Fibroblast of villous mesenchyme (primary cell): ENCODE measurements at regions not wholly inside any gene's neighbourhood (a gene's known extent, or its start where the extent isn't known, plus 50 kb on each side); places are given as distances from the start of the nearest gene placed in this dataset.

Source experiments
- DNase-seq: peaks from one replicate; pipeline ENCODE4 v3.0.0-alpha.2; 2010; ENCODE audit warnings: low read depth
- H3K4me3 ChIP-seq: 2 replicates; pipeline ENCODE4 v1.5.1; 2011; ENCODE audit warnings: low read depth, mild to moderate bottlenecking, low read length
- TF ChIP-seq, protein P1 (sequence below): IDR thresholded peaks from 2 replicates; pipeline ENCODE4 v1.5.1; 2012; ENCODE audit warnings: low read depth, mild to moderate bottlenecking, low read length; ENCODE audit not compliant: insufficient read depth

DNA sequence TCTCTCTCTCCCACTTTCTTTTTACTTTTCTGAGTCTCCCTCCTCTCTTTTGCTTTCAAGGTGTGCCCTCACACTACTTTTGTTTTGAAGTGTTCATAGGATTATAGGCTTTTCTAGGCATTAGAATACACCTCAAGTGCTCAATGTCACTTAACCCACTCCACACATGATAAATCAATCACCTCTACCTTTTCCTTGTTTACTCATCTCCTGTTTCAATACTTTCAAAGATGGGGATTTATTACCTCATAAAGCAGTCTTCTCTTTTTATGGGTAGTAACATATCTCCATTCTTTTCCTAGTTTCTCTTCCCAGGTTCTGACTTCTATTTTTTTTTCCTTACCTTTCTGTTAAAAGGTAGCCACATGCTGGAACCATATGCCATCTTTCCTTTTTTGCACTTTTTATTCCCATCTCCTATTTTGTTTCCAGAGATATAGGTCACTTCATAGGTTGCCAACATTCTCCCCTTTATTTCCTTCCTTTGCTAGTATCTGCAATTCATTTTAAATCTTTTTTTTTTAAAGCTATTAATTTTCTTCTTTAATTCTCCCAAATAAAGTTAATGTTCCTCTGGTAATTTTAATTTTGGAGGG lies 137.6 kb upstream of the SLC10A2 start:
- TF ChIP-seq, protein P1, sequence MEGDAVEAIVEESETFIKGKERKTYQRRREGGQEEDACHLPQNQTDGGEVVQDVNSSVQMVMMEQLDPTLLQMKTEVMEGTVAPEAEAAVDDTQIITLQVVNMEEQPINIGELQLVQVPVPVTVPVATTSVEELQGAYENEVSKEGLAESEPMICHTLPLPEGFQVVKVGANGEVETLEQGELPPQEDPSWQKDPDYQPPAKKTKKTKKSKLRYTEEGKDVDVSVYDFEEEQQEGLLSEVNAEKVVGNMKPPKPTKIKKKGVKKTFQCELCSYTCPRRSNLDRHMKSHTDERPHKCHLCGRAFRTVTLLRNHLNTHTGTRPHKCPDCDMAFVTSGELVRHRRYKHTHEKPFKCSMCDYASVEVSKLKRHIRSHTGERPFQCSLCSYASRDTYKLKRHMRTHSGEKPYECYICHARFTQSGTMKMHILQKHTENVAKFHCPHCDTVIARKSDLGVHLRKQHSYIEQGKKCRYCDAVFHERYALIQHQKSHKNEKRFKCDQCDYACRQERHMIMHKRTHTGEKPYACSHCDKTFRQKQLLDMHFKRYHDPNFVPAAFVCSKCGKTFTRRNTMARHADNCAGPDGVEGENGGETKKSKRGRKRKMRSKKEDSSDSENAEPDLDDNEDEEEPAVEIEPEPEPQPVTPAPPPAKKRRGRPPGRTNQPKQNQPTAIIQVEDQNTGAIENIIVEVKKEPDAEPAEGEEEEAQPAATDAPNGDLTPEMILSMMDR: no peak
- no peak for DNase-seq
- no peak overlapping the region for H3K4me3 ChIP-seq

DNA sequence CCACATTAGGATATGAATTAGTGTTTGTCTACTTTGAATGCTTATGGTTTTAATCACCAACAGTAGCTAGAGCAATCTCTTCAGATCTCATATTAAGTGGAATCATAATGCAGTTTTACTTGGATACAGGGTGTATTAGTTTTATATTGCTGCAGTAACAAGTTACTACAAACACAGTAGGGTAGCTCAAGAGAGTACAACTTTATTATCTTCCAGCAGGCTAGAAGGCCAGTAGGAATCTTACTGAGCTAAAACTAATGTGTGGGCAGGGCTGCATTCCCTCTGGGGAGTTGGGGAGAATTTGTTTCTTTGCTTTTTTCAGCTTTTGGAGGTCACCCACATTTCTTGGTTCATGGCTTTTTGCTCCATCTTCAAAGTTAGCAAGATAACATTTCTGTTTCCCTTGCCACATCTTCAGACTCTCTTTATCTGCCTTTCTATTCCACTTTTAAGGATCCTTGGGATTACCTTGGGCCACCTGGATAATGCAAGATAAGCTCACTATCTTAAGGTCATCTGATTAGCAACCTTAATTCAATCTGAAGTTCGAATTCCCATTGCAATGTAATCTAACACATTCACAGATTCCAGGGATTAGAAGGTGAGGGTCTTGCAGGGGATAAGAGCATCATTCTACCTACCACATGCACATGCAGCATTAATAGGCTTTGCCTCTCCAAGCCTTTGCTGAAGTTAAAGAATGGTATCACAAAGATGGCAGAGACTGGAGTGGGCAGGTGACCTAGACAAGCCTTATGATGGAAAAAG lies 134.1 kb upstream of the SLC10A2 start:
- H3K4me3 ChIP-seq: no peak overlapping the region
- DNase-seq: no peak
- TF ChIP-seq, protein P1: no peak

- TF ChIP-seq, protein P1: no peak
- no peak for DNase-seq
- no peak overlapping the region for H3K4me3 ChIP-seq
Measured at GRCh38 chr13:103199380-103200088, 133.3 kb upstream of the SLC10A2 start.

- TF ChIP-seq, protein P1: no peak
- no peak for DNase-seq
- no peak overlapping the region for H3K4me3 ChIP-seq
Measured at GRCh38 chr13:103196356-103196755, 130.1 kb upstream of the SLC10A2 start.

DNA sequence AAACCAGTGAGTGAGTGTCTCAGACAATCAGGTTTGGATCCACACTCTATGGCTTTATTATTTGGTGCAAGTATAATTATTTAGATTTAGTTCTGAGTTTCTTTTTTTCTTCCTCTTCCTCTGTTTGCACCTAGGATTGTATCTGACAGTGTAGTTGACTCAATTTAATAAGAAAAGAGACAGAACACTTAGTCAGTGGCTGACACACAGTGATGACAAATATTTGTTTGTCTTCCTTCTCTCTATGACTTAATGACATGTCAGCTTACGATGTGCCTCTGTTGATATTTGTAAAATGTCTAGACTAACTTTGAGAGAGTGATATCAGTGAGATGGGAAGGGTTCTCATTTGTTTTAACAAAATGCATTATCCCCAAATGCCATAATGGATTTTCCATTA lies 129.5 kb upstream of the SLC10A2 start:
- TF ChIP-seq, protein P1: no peak
- DNase-seq: no peak
- no peak overlapping the region for H3K4me3 ChIP-seq

DNA sequence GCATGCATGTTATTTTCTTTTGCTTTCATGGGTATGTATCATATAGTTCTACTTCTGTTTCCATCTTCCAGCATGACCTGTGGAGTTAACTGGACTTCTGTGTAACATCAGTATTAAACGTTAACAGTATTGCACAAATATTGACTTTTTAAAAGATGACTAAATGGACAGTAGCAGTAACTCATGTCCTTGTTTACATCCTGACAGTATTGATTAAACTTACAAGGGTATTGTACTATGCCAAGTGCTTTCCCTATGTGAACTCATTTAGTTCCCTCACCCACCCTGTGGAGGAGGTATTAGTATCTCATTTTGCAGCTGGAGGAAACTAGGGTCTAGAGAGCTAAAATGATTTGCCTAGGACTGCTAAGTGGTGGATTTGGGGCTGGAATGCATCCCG lies 128.7 kb upstream of the SLC10A2 start:
- TF ChIP-seq, protein P1: no peak
- no peak for DNase-seq
- no peak overlapping the region for H3K4me3 ChIP-seq
